Esophagus squamous epithelium (tissue), 4 donors: ENCODE measurements at regions not wholly inside any gene's neighbourhood (a gene's known extent, or its start where the extent isn't known, plus 50 kb on each side); places are given as distances from the start of the nearest gene placed in this dataset.

Experiments used
- POLR2A ChIP-seq, 4 donors: fragments of 450-650 bp; IDR thresholded peaks; one replicate each; pipeline ENCODE4 v1.6.1; 2017; ENCODE audit warnings: antibody characterized with exemption in 4 of 4, mild to moderate bottlenecking in 4 of 4, moderate library complexity in 3 of 4
- TF ChIP-seq, protein P1 (sequence below), 6 experiments: fragments of 450-650 bp in 4 of 6; fragments of 200-600 bp in 2 of 6; sonication (generic) in 2 of 6; IDR thresholded peaks; one replicate each; pipeline ENCODE4 v1.5.1; 2016 to 2019; ENCODE audit warnings: antibody characterized with exemption in 6 of 6, mild to moderate bottlenecking in 4 of 6, moderate library complexity in 4 of 6

DNA sequence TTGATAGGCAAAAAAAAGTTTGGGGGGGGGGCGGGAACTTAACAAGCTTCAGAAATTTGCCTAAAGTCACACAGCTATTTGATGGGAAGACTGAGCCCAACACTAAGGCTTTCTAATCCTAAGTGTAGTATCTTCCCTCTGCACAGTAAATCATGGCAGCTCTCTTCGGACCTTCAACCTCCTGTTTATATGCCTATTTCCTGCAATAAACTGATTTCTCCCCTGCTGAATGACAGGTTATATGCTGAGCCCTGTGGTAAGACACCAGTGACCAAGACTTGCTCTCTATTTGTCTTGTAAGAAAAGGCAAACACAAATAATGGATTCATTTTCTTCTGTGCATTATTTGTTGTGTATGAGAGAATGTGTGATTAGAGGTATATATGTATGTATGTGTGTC is 355.8 kb upstream of the ARRDC4 start:
- TF ChIP-seq POLR2A (IDR thresholded peaks at IDR 0.05), result no peak
- TF ChIP-seq, protein P1, sequence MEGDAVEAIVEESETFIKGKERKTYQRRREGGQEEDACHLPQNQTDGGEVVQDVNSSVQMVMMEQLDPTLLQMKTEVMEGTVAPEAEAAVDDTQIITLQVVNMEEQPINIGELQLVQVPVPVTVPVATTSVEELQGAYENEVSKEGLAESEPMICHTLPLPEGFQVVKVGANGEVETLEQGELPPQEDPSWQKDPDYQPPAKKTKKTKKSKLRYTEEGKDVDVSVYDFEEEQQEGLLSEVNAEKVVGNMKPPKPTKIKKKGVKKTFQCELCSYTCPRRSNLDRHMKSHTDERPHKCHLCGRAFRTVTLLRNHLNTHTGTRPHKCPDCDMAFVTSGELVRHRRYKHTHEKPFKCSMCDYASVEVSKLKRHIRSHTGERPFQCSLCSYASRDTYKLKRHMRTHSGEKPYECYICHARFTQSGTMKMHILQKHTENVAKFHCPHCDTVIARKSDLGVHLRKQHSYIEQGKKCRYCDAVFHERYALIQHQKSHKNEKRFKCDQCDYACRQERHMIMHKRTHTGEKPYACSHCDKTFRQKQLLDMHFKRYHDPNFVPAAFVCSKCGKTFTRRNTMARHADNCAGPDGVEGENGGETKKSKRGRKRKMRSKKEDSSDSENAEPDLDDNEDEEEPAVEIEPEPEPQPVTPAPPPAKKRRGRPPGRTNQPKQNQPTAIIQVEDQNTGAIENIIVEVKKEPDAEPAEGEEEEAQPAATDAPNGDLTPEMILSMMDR (IDR thresholded peaks at IDR 0.05), result no peak
